AG10803 (cell line): ENCODE measurements at regions not wholly inside any gene's neighbourhood (a gene's known extent, or its start where the extent isn't known, plus 50 kb on each side); places are given as distances from the start of the nearest gene placed in this dataset.

ENCODE experiments used
- DNase-seq: peaks from one replicate; pipeline ENCODE4 v3.0.0; 2010; ENCODE audit warnings: low read depth
- H3K4me3 ChIP-seq: 2 replicates; pipeline ENCODE4 v1.5.1; 2011; ENCODE audit warnings: mild to moderate bottlenecking, low read length, control low read depth
- TF ChIP-seq, protein P1 (sequence below): conservative IDR thresholded peaks from 2 replicates; pipeline ENCODE4 v1.5.1; 2011; ENCODE audit warnings: mild to moderate bottlenecking, low read length, control low read depth, inconsistent platforms

DNA sequence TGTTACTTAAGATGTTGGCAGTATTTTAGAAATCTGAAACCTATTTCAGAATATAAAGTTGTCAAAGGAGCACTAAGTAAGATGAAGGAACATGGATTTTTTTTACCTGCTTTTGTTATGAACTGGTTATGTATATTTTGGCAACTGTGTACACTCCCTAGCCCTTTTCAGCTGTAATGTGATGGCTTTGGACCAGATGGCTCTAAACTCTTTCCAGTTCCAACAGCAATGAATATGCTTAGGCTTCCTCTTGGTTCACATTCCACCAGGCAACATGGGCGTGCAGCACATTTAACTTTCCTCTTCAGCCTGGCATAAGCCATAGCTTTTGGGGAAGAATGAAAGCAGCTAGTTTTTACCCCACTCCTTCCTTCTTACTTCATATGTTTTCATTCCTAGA is 95.6 kb upstream of the ADAMTS5 start:
- H3K4me3 ChIP-seq = no peak overlapping the region
- TF ChIP-seq, protein P1, sequence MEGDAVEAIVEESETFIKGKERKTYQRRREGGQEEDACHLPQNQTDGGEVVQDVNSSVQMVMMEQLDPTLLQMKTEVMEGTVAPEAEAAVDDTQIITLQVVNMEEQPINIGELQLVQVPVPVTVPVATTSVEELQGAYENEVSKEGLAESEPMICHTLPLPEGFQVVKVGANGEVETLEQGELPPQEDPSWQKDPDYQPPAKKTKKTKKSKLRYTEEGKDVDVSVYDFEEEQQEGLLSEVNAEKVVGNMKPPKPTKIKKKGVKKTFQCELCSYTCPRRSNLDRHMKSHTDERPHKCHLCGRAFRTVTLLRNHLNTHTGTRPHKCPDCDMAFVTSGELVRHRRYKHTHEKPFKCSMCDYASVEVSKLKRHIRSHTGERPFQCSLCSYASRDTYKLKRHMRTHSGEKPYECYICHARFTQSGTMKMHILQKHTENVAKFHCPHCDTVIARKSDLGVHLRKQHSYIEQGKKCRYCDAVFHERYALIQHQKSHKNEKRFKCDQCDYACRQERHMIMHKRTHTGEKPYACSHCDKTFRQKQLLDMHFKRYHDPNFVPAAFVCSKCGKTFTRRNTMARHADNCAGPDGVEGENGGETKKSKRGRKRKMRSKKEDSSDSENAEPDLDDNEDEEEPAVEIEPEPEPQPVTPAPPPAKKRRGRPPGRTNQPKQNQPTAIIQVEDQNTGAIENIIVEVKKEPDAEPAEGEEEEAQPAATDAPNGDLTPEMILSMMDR = no peak
- DNase-seq = no peak

DNA sequence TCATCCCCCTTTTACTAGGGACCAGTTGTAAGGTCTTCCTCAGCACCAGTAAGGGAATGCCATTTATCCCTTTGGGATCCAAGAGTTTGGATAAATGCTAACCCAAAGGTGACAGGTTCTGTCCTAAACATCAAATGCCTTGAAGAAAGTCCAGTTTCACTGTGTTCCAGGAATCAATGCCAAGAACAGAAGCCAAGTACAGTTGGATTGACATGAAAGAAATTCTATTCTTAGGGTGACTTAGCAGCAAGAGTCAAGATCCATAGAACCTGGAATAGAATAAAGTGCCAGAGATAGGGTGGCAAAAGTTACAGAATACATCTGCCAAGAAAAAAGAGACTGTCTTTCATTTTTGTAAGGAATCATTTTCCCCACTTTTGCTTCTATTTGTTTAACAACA is 94.9 kb upstream of the ADAMTS5 start:
- TF ChIP-seq, protein P1 = no peak
- H3K4me3 ChIP-seq = no peak overlapping the region
- no peak for DNase-seq

DNA sequence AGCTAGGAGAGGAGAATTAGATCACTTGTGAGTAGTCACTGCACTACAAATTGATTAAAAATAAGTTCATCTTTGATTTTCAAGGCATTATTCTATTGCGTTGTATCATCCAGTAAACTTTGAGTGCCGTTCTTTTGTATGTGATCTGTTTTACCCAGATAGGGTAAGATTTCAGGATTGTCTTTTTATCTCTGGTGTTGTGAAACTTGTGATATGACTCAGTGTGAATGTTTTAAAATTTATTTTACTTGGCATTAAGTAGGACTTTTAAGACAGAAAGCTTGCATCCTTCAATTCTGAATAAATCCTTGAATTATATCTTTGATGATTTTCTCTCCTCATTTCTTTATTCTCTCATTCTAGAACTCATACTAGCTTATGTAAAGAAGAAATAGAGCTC is 93.3 kb upstream of the ADAMTS5 start:
- no peak for DNase-seq
- TF ChIP-seq, protein P1 = no peak
- no peak overlapping the region for H3K4me3 ChIP-seq

DNA sequence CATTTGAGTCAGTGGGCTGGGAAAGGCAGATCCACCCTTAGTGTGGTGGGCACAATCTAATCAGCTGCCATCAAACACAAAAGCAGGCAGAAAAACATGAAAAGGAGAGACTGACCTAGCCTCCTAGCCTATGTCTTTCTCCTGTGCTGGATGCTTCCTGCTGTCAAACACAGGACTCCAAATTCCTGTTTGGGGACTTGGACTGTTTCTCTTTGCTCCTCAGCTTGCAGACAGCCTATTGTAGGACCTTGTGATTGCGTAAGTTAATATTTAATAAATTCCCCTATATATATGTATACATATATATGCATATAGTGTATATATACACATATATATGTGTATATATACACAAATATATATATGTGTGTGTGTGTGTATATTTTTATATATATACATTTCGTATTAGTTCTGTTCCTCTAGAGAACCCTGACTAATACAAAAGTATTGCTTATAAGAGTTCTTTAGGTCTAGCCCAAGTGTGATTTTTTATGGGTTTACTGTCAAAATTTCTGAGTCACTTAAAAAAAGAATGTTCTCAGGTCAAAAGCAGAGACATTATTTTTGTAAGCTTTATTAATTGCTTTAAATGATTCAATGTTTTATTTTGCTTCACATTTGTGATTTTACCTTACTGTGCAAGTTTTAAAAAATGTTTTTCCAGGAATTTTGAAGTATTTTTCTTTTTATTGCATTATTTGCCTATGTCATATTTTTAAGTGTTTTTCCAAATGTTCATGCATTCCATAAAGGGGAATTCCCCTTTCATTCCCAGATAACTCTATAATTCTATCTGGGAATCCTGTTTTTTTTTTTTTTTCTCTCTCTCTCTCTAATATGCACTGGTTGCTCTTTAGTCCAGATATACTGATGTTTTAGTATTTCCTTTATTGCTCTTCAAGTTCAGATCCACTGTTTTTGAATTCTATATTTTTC is 92.1 kb upstream of the ADAMTS5 start:
- peak; percentile 16 for DNase-seq
- no peak overlapping the region for H3K4me3 ChIP-seq
- TF ChIP-seq, protein P1 = no peak

DNA sequence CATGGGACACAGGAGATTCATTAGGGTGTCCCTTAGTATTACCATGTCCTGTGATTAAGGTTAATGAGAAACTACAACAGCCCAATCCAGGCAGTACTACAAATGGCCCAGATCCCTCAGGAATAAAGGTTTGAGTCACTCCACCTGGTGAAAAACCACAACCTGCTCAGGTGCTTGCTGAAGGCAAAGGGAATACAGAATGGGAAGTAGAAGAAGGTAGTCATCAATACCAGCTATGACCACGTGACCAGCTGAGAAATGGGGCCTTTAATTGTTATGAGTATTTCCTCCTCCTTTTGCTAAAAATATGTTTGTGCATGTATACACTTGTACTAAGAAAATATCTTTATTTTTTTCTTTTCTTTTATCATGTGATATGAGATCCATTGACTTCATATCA is 91.1 kb upstream of the ADAMTS5 start:
- TF ChIP-seq, protein P1 = no peak
- no peak overlapping the region for H3K4me3 ChIP-seq
- no peak for DNase-seq

DNA sequence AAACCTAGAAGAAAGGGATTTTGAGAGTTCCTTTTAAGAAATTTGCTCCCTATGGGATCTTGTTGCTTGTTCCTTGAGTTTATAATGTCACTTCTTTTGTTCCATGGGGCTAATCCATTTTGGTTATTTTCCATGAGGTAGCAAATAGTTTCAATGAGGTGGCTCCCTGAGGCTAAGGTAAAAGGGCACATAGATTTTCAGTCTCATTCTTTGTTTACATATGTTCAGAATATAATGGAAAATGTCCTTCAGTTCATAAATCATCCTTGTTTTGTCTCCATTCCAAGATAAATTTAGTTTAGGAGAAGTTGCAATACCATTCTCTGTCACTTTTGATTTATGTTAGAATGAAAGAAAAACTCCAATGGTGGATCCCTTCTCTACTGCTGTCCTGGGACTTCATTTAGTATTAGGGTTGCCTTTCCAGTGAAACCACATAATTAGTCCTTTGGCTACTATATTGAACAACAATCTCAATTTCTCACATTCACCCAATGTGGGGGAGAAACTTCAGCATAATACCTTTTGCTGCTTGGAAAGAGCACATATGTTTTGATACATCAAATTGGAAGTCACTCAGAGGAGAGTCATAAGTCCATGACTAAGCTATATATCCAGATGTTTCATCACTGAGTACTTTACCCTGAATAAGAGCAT is 80.9 kb upstream of the ADAMTS5 start:
- peak; percentile 56 for DNase-seq
- TF ChIP-seq, protein P1 = no peak
- H3K4me3 ChIP-seq = no peak overlapping the region

DNA sequence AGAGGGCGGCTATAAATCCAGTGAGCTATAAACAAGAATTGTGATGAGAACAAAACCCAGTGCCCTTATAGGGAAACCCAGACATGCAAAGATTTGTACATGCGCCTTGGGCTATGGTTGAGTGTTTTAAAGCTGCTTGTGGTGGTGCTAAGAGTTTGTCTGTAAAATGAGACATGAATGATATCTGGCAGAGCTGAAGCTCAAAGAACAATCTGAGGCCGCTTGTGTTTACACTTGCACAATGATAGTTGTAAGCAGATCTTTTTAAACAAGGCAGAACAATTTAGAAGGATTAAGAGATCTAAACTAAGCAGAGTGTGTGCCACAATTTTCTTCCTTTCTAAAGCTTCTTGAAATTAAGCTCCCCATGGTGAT is 80.4 kb upstream of the ADAMTS5 start:
- TF ChIP-seq, protein P1 = no peak
- no peak overlapping the region for H3K4me3 ChIP-seq
- DNase-seq = no peak
